Right atrium auricular region (tissue), 2 donors: ENCODE measurements at regions not wholly inside any gene's neighbourhood (a gene's known extent, or its start where the extent isn't known, plus 50 kb on each side); places are given as distances from the start of the nearest gene placed in this dataset.

Experiments
- DNase-seq: peaks from one replicate; pipeline ENCODE4 v3.0.0-alpha.2; 2019; ENCODE audit warnings: low spot score
- H3K27ac ChIP-seq, 2 donors: fragments of 200-600 bp; sonication (generic); 1 replicate in 1 of 2; 2 replicates in 1 of 2; pipeline ENCODE4 v1.5.1; 2016 to 2019
- H3K27me3 ChIP-seq, 2 donors: fragments of 200-600 bp; sonication (generic); one replicate each; pipeline versions ENCODE4 v1.5.1 to v1.6.0; 2017 to 2019
- H3K36me3 ChIP-seq: fragments of 200-600 bp; sonication (generic); one replicate; pipeline ENCODE4 v1.5.1; 2016
- H3K4me1 ChIP-seq, 2 donors: fragments of 200-600 bp; sonication (generic); one replicate each; pipeline versions ENCODE4 v1.5.1 to v1.6.0; 2017 to 2019
- H3K4me3 ChIP-seq, 2 donors: fragments of 200-600 bp; sonication (generic); 1 replicate in 1 of 2; 2 replicates in 1 of 2; pipeline ENCODE4 v1.5.1; 2017 to 2019; ENCODE audit warnings: mild to moderate bottlenecking in 1 of 2, moderate library complexity in 1 of 2
- H3K9me3 ChIP-seq, 2 donors: fragments of 200-600 bp; sonication (generic); one replicate each; pipeline ENCODE4 v1.5.1; 2019
- CTCF ChIP-seq, 2 donors: fragments of 200-600 bp; sonication (generic); IDR thresholded peaks; one replicate each; pipeline ENCODE4 v1.5.1; 2019; ENCODE audit warnings: antibody characterized with exemption in 2 of 2

- Histone ChIP-seq H3K36me3 (no peaks in the 10 kb centered on the region), H3K27me3 (no peaks in the 10 kb centered on the region), H3K4me1 (no peaks in the 10 kb centered on the region), H3K27ac (no peak overlapping the region), H3K9me3 (peaks cover 0 to 2% of the 10 kb centered on the region in 2 donors), H3K4me3 (no peak overlapping the region)
- TF ChIP-seq CTCF (IDR thresholded peaks at IDR 0.05) = no peak
- DNase-seq = no peak
Measured at GRCh38 chr16:55154262-55154661, 169.7 kb upstream of the IRX6 start.

- Histone ChIP-seq H3K9me3 (peaks cover 0 to 7% of the 10 kb centered on the region in 2 donors), H3K4me1 (no peaks in the 10 kb centered on the region), H3K27ac (no peak overlapping the region), H3K27me3 (no peaks in the 10 kb centered on the region), H3K36me3 (no peaks in the 10 kb centered on the region), H3K4me3 (no peak overlapping the region)
- no peak for TF ChIP-seq CTCF (IDR thresholded peaks at IDR 0.05)
- no peak for DNase-seq
Measured at GRCh38 chr16:55154956-55155355, 169.0 kb upstream of the IRX6 start.

GRCh38 chr16:55155815-55156214, 168.2 kb upstream of the IRX6 start:
- no peak for TF ChIP-seq CTCF (IDR thresholded peaks at IDR 0.05)
- H3K27ac ChIP-seq = no peak overlapping the region
- no peaks in the 10 kb centered on the region for H3K27me3 ChIP-seq
- H3K4me3 ChIP-seq = no peak overlapping the region
- DNase-seq = no peak
- no peaks in the 10 kb centered on the region for H3K36me3 ChIP-seq
- peaks cover 0 to 7% of the 10 kb centered on the region in 2 donors for H3K9me3 ChIP-seq
- no peaks in the 10 kb centered on the region for H3K4me1 ChIP-seq

- Histone ChIP-seq H3K36me3 (no peaks in the 10 kb centered on the region), H3K4me1 (no peaks in the 10 kb centered on the region), H3K9me3 (no peaks in the 10 kb centered on the region), H3K27ac (no peak overlapping the region), H3K4me3 (no peak overlapping the region), H3K27me3 (no peaks in the 10 kb centered on the region)
- no peak for TF ChIP-seq CTCF (IDR thresholded peaks at IDR 0.05)
- no peak for DNase-seq
Measured at GRCh38 chr16:55169780-55170179, 154.2 kb upstream of the IRX6 start.

- H3K4me3 ChIP-seq = no peak overlapping the region
- H3K27ac ChIP-seq = no peak overlapping the region
- DNase-seq = no peak
- no peaks in the 10 kb centered on the region for H3K9me3 ChIP-seq
- no peaks in the 10 kb centered on the region for H3K27me3 ChIP-seq
- TF ChIP-seq CTCF (IDR thresholded peaks at IDR 0.05) = no peak
- H3K36me3 ChIP-seq = no peaks in the 10 kb centered on the region
- no peaks in the 10 kb centered on the region for H3K4me1 ChIP-seq
Measured at GRCh38 chr16:55171241-55171640, 152.8 kb upstream of the IRX6 start.

GRCh38 chr16:55175389-55175788, 148.6 kb upstream of the IRX6 start:
- Histone ChIP-seq H3K27ac (no peak overlapping the region), H3K4me3 (no peak overlapping the region), H3K36me3 (no peaks in the 10 kb centered on the region), H3K27me3 (no peaks in the 10 kb centered on the region), H3K9me3 (peaks cover 0 to 4% of the 10 kb centered on the region in 2 donors), H3K4me1 (no peaks in the 10 kb centered on the region)
- DNase-seq = no peak
- no peak for TF ChIP-seq CTCF (IDR thresholded peaks at IDR 0.05)
